ENCODE measurements at regions not wholly inside any gene's neighbourhood (a gene's known extent, or its start where the extent isn't known, plus 50 kb on each side); places are given as distances from the start of the nearest gene placed in this dataset.

GRCh38 chr6:141443032-141443431 lies 689.7 kb upstream of the GJE1 start:
- no peak overlapping the region for H3K9ac ChIP-seq (ENCODE audit: insufficient read depth in 1 of 2, low read depth in 2 of 2, low read length in 2 of 2)
- no peak overlapping the region for H3K4me3 ChIP-seq
- H3K79me2 ChIP-seq (ENCODE audit: control insufficient read depth, insufficient read depth, low read length): no peaks in the 10 kb centered on the region
- FAIRE-seq (no peak), ATAC-seq (no peak), DNase-seq (ENCODE audit: extremely low read depth in 1 of 4, low spot score in 3 of 4) (no peak)
- no peaks in the 10 kb centered on the region for H3K9me1 ChIP-seq (ENCODE audit: control insufficient read depth, insufficient read depth, low read length)
- H3K4me2 ChIP-seq (ENCODE audit: insufficient read depth, low read length): no peak overlapping the region
- BruUV-seq (replicated peaks): no TSS peak
- ChIA-PET POLR2A (no interaction called here), CTCF (ENCODE audit: low intra/inter-chr PET ratio) (no interaction called here)
- H3K27me3 ChIP-seq (ENCODE audit: control insufficient read depth in 2 of 2, insufficient read depth in 2 of 2, low read length in 2 of 2): no peaks in the 10 kb centered on the region
- H3K36me3 ChIP-seq (ENCODE audit: control insufficient read depth, insufficient read depth, low read length): no peaks in the 10 kb centered on the region
- H2AFZ ChIP-seq (ENCODE audit: low read depth, low read length): no peak overlapping the region
- 2% methylated on average over 2 of the region's 2 CpGs for WGBS (ENCODE audit: insufficient coverage, low coverage, missing lambda C conversion rate)
- no peaks in the 10 kb centered on the region for H4K20me1 ChIP-seq (replicated peaks; ENCODE audit: control insufficient read depth, insufficient read depth, low read length)
- in situ Hi-C loops (cut with MboI): no loop called here
- intact Hi-C loops (cut with micrococcal nuclease): loop anchor here (5.0 kb wide), 1 partner anchor 1721 kb away; no protein-coding TSS in a partner anchor
- H3K27ac ChIP-seq (ENCODE audit: extremely low read depth, low read depth, low read length): no peak overlapping the region
- H3K4me1 ChIP-seq (replicated peaks in 1 of 2; ENCODE audit: control insufficient read depth in 2 of 2, insufficient read depth in 2 of 2, low read length in 2 of 2): no peaks in the 10 kb centered on the region
- H3K9me3 ChIP-seq (replicated peaks; ENCODE audit: control insufficient read depth, insufficient read depth, low read depth, low read length): no peaks in the 10 kb centered on the region
- TF ChIP-seq IRF9 (tag; IDR thresholded peaks at IDR 0.05) (no peak), HMGN3 (IDR thresholded peaks at IDR 0.05; ENCODE audit: borderline replicate concordance, extremely low read depth, insufficient read length, low read depth, low read length) (no peak), PHF20 (IDR thresholded peaks at IDR 0.05; ENCODE audit: partially characterized antibody) (no peak), REST (IDR thresholded peaks at IDR 0.05; ENCODE audit: borderline replicate concordance) (no peak), REST (CRISPR knock-in tag; IDR thresholded peaks at IDR 0.05; ENCODE audit: low read depth) (no peak), FOXP1 (CRISPR knock-in tag; IDR thresholded peaks at IDR 0.05) (no peak), MED1 (CRISPR knock-in tag; IDR thresholded peaks at IDR 0.05; ENCODE audit: borderline replicate concordance) (no peak), HMGXB4 (CRISPR knock-in tag; IDR thresholded peaks at IDR 0.05) (no peak), ZNF184 (CRISPR knock-in tag; IDR thresholded peaks at IDR 0.05) (no peak), MTA3 (IDR thresholded peaks at IDR 0.05; ENCODE audit: borderline replicate concordance) (no peak), MYC (IDR thresholded peaks at IDR 0.05; ENCODE audit: low read depth, low read length) (no peak), MYC (CRISPR knock-in tag; IDR thresholded peaks at IDR 0.05; ENCODE audit: borderline replicate concordance, low read depth) (no peak), XRCC5 (IDR thresholded peaks at IDR 0.05; ENCODE audit: low read depth, low read length) (no peak)

Measured in K562 (cell line).